ENCODE measurements at regions not wholly inside any gene's neighbourhood (a gene's known extent, or its start where the extent isn't known, plus 50 kb on each side); places are given as distances from the start of the nearest gene placed in this dataset.
"Not testable (repeated sequence)": the region's sequence is repeated elsewhere in the genome, so short reads cannot be mapped to it uniquely, and the experiment has no call there.

DNA sequence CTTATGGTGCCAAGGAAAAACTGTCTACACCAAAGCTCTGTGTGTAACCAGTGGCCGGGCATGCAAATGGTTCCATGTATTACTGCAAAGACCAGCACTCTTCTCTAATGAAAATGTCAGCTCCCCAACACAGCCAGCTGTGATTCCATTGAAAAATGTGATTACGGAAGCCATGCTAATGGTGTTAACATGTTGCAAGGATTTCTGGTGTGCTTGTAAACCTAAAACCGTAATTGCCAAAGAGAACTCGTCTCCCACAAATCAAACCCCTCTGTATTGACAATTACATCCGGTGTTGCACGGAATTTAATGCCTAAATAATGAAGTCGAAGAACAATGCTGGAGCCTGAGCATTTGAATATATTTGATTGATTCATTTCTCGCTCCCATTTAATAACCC lies 351.7 kb downstream of the NPIPA8 start:
- no peak for DNase-seq (ENCODE audit: low read depth)

GRCh38 chr16:17983847-17984639 lies 352.5 kb downstream of the NPIPA8 start:
- no peak for DNase-seq (ENCODE audit: low read depth)

GRCh38 chr16:17983114-17983513 lies 353.4 kb downstream of the NPIPA8 start:
- no peak for DNase-seq (ENCODE audit: low read depth)

- no peak for DNase-seq (ENCODE audit: low read depth)
Measured at GRCh38 chr16:17977260-17977659, 359.3 kb downstream of the NPIPA8 start.

DNA sequence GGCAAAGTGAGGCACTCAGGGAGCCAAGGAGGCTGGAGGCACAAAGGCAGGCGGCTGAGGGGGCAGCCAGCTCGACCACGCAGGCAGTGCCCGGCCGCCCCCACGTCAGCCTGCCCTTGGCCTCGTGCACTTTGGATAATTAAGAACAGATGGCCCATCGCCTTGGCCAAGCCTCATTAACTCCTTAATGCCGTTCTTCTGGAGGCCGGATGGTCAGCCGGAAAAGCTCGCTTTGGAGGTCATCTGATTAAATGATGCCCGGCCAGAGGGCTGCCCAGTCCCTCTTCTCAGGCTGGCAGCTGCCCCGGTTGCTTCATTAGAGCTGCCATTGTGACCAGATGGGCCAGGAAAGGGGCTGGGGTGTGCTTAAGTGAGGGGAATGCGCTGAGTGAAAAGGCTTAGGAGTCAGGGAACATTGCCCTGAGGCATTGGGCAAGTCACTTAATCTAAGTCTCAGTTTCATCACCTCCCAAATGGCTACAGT lies 364.0 kb downstream of the NPIPA8 start:
- no peak for DNase-seq (ENCODE audit: low read depth)

DNA sequence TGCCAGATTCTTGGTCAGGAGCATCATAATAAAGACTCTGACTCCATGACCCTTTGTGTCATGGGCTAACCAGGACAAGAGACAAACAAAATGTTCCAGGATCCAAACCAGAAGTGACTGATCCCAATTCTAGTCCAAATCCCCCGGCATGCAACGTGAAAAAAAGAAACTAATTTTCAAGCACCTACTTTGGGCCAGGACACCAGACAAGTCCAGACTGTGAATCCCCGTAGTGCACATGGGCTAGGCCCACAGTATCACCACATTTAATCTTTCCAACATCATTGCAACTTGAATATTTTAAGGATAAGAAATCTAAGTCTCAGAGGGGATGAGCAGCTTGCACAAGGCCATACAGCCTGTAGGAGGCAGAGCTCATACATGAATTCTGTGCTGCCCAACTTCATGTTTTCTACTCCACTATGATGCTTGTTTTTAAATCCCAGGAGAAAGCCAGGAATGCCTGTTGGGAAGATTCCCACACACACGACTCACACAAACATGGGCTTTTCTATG lies 365.7 kb downstream of the NPIPA8 start:
- DNase-seq (ENCODE audit: low read depth): no peak

- DNase-seq (ENCODE audit: low read depth): no peak
Measured at GRCh38 chr16:17970157-17970765, 366.3 kb downstream of the NPIPA8 start.

- no peak for DNase-seq (ENCODE audit: low read depth)
Measured at GRCh38 chr16:17965133-17965900, 371.2 kb downstream of the NPIPA8 start.

- no peak for DNase-seq (ENCODE audit: low read depth)
Measured at GRCh38 chr16:17964196-17964595, 372.3 kb downstream of the NPIPA8 start.

GRCh38 chr16:17963185-17963836 lies 373.2 kb downstream of the NPIPA8 start:
- no peak for DNase-seq (ENCODE audit: low read depth)

- DNase-seq (ENCODE audit: low read depth): no peak
Measured at GRCh38 chr16:17962726-17963125, 373.8 kb downstream of the NPIPA8 start.

DNA sequence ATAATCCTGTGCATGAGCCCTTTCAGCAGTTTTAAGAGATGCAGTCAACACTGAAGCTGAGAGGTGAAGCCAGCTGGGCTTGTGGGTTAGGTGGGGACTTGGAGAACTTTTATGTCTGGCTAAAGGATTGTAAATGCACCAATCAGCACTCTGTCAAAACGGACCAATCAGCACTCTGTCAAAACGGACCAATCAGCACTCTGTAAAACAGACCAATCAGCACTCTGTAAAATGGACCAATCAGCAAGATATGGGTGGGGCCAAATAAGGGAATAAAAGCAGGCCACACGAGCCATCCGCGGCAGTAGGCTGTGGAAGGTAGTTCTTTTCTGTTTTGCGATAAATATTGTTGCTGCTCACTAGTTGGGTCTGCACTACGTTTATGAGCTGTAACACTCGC lies 374.7 kb downstream of the NPIPA8 start:
- not testable (repeated sequence) for DNase-seq (ENCODE audit: low read depth)

GRCh38 chr16:17951378-17951777 lies 385.2 kb downstream of the NPIPA8 start:
- peak; percentile 31 for DNase-seq (ENCODE audit: low read depth)

DNA sequence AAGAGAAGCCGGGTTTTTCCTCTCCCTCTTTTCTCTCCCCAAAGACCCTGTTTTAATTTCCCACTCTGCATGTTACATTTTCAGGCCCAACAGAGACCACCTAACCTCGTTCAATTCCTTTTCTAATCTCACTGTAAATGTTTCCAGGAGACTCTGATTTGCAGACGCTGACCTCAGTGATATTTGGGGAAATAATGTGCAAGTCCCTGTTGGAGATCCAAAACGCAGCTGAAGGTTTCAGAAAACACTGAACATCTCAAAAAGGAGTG lies 386.6 kb downstream of the NPIPA8 start:
- no peak for DNase-seq (ENCODE audit: low read depth)

GRCh38 chr16:17949141-17949981 lies 387.2 kb downstream of the NPIPA8 start:
- DNase-seq (ENCODE audit: low read depth): no peak

DNA sequence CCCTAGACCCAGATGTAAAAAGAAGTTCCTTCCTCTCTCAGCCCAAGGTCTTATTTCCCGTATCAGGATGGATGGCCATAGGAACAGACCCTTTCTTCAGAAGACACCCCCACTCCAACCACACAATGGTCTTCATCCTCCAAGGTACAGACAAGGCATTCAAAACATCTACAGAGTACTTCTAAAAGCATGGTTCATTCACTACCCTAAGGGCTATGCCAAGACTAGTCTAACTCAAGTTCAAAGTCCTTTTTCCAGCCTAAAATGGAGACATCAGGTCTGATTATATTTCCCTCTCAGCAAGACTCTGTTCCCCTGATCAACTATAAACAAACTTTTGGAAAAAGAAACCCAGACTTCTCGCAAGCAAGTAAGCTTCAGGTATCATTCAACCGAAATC lies 388.9 kb downstream of the NPIPA8 start:
- no peak for DNase-seq (ENCODE audit: low read depth)

GRCh38 chr16:17947165-17947564 lies 389.4 kb downstream of the NPIPA8 start:
- no peak for DNase-seq (ENCODE audit: low read depth)

DNA sequence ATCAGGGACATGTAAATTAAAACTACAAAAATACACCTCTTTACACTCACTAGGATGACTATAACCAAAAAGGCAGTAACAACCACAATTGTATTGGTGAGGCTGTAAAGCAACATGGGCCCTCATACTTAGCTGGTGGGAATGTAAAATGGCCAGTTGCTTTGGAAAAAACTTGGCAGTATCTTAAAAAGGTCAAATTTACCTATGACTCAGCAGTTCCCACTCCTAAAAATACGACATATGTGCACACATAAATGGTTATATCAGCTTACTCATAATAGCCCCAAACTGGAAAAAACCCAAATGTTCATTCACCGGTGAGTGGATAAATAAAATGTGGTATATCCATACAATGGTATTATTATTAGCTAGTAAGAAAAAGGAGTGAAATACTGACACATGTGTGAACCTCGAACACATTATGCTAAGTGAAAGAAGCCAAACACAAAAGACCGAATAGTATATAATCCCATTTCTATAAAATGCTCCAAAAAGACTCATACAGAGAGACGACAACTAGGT lies 391.4 kb downstream of the NPIPA8 start:
- no peak for DNase-seq (ENCODE audit: low read depth)

DNA sequence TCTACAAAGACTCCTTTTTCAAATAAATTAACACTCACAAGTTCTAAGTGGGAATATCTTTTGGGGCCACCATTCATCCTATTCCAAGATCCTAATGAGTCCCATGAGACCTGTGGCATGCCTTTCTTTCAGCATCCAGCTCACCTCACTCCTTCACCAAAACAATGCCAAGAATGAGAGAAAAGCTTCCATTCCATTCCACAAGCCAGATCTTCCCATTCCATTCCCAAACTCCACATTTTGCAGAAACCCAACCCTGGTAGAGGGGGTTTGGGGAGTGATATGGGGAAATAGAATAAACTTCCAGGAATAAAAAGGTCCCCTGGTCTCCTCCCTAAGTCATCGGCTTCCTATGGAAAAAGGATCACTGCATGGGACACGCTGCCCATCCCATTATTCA lies 392.2 kb downstream of the NPIPA8 start:
- no peak for DNase-seq (ENCODE audit: low read depth)

- DNase-seq (ENCODE audit: low read depth): no peak
Measured at GRCh38 chr16:17942067-17942466, 394.5 kb downstream of the NPIPA8 start.
